ENCODE measurements at regions not wholly inside any gene's neighbourhood (a gene's known extent, or its start where the extent isn't known, plus 50 kb on each side); places are given as distances from the start of the nearest gene placed in this dataset.

GRCh38 chr2:196290569-196290968 is 119.2 kb upstream of the STK17B start:
- TF ChIP-seq CTCF (IDR thresholded peaks at IDR 0.05) = no peak
- TF ChIP-seq POLR2A (IDR thresholded peaks at IDR 0.05) = no peak

Measured in lower leg skin (tissue), 3 donors.